ENCODE measurements at regions not wholly inside any gene's neighbourhood (a gene's known extent, or its start where the extent isn't known, plus 50 kb on each side); places are given as distances from the start of the nearest gene placed in this dataset.
"Not testable (repeated sequence)": the region's sequence is repeated elsewhere in the genome, so short reads cannot be mapped to it uniquely, and the experiment has no call there.

- no peaks in the 10 kb centered on the region for H3K36me3 ChIP-seq (ENCODE audit: control insufficient read depth in 3 of 3, insufficient read depth in 2 of 3, low read depth in 1 of 3, low read length in 3 of 3)
- 84 to 92% (median 89%) methylated on average over 5 of the region's 5 CpGs for WGBS, 3 donors
- no peak overlapping the region for H3K4me3 ChIP-seq (ENCODE audit: low read depth in 1 of 3, low read length in 3 of 3)
- H3K4me1 ChIP-seq (ENCODE audit: control insufficient read depth in 3 of 3, insufficient read depth in 2 of 3, low read depth in 1 of 3, low read length in 2 of 3): no peaks in the 10 kb centered on the region
- H3K27ac ChIP-seq (ENCODE audit: low read depth in 1 of 3, low read length in 2 of 3): no peak overlapping the region
- no peak for FAIRE-seq
- no peak for DNase-seq
- peaks cover 0 to 4% (median 3%) of the 10 kb centered on the region in 3 donors for H3K27me3 ChIP-seq (ENCODE audit: control insufficient read depth in 3 of 3, insufficient read depth in 3 of 3, low read length in 3 of 3)
- H3K9me3 ChIP-seq (ENCODE audit: control insufficient read depth in 2 of 2, insufficient read depth in 1 of 2, low read depth in 1 of 2, low read length in 1 of 2): no peaks in the 10 kb centered on the region
Observed at GRCh38 chr5:62097361-62097760, 208.6 kb upstream of the KIF2A start.

GRCh38 chr5:62100201-62100600 is 205.8 kb upstream of the KIF2A start:
- Histone ChIP-seq H3K4me3 (ENCODE audit: low read depth in 1 of 3, low read length in 3 of 3) (no peak overlapping the region), H3K27ac (ENCODE audit: low read depth in 1 of 3, low read length in 2 of 3) (no peak overlapping the region), H3K9me3 (ENCODE audit: control insufficient read depth in 2 of 2, insufficient read depth in 1 of 2, low read depth in 1 of 2, low read length in 1 of 2) (peaks cover 0 to 8% of the 10 kb centered on the region in 2 donors), H3K27me3 (ENCODE audit: control insufficient read depth in 3 of 3, insufficient read depth in 3 of 3, low read length in 3 of 3) (peaks cover 0 to 4% (median 3%) of the 10 kb centered on the region in 3 donors), H3K4me1 (ENCODE audit: control insufficient read depth in 3 of 3, insufficient read depth in 2 of 3, low read depth in 1 of 3, low read length in 2 of 3) (no peaks in the 10 kb centered on the region), H3K36me3 (ENCODE audit: control insufficient read depth in 3 of 3, insufficient read depth in 2 of 3, low read depth in 1 of 3, low read length in 3 of 3) (no peaks in the 10 kb centered on the region)
- 53 to 68% (median 54%) methylated on average over 4 of the region's 4 CpGs for WGBS, 3 donors
- no peak for FAIRE-seq
- no peak for DNase-seq

- FAIRE-seq; H3K27ac ChIP-seq (ENCODE audit: low read depth in 1 of 3, low read length in 2 of 3): not testable (repeated sequence)
- WGBS, 3 donors: 74 to 84% (median 83%) methylated on average over 4 of the region's 4 CpGs
Observed at GRCh38 chr5:62103863-62104262, 202.1 kb upstream of the KIF2A start.

GRCh38 chr5:62111428-62111827 is 194.6 kb upstream of the KIF2A start:
- DNase-seq (no peak), FAIRE-seq (no peak)
- H3K36me3 ChIP-seq (ENCODE audit: control insufficient read depth in 3 of 3, insufficient read depth in 2 of 3, low read depth in 1 of 3, low read length in 3 of 3): no peaks in the 10 kb centered on the region

More at GRCh38 chr5:62103863-62104262, 202.1 kb upstream of the KIF2A start:
- not testable (repeated sequence) for H3K4me3 ChIP-seq (ENCODE audit: low read depth in 1 of 3, low read length in 3 of 3); H3K9me3 ChIP-seq (ENCODE audit: control insufficient read depth in 2 of 2, insufficient read depth in 1 of 2, low read depth in 1 of 2, low read length in 1 of 2); H3K27me3 ChIP-seq (ENCODE audit: control insufficient read depth in 3 of 3, insufficient read depth in 3 of 3, low read length in 3 of 3); H3K4me1 ChIP-seq (ENCODE audit: control insufficient read depth in 3 of 3, insufficient read depth in 2 of 3, low read depth in 1 of 3, low read length in 2 of 3); H3K36me3 ChIP-seq (ENCODE audit: control insufficient read depth in 3 of 3, insufficient read depth in 2 of 3, low read depth in 1 of 3, low read length in 3 of 3); DNase-seq

GRCh38 chr5:62112689-62113228 is 193.2 kb upstream of the KIF2A start:
- Histone ChIP-seq H3K4me1 (ENCODE audit: control insufficient read depth in 3 of 3, insufficient read depth in 2 of 3, low read depth in 1 of 3, low read length in 2 of 3) (no peaks in the 10 kb centered on the region), H3K4me3 (ENCODE audit: low read depth in 1 of 3, low read length in 3 of 3) (no peak overlapping the region), H3K27ac (ENCODE audit: low read depth in 1 of 3, low read length in 2 of 3) (no peak overlapping the region), H3K36me3 (ENCODE audit: control insufficient read depth in 3 of 3, insufficient read depth in 2 of 3, low read depth in 1 of 3, low read length in 3 of 3) (no peaks in the 10 kb centered on the region), H3K9me3 (ENCODE audit: control insufficient read depth in 2 of 2, insufficient read depth in 1 of 2, low read depth in 1 of 2, low read length in 1 of 2) (no peaks in the 10 kb centered on the region), H3K27me3 (ENCODE audit: control insufficient read depth in 3 of 3, insufficient read depth in 3 of 3, low read length in 3 of 3) (no peaks in the 10 kb centered on the region)
- WGBS, 3 donors: 78 to 82% (median 80%) methylated on average over 2 of the region's 2 CpGs
- DNase-seq: no peak
- no peak for FAIRE-seq

More at GRCh38 chr5:62111428-62111827, 194.6 kb upstream of the KIF2A start:
- Histone ChIP-seq H3K4me3 (ENCODE audit: low read depth in 1 of 3, low read length in 3 of 3) (no peak overlapping the region), H3K4me1 (ENCODE audit: control insufficient read depth in 3 of 3, insufficient read depth in 2 of 3, low read depth in 1 of 3, low read length in 2 of 3) (no peaks in the 10 kb centered on the region), H3K27ac (ENCODE audit: low read depth in 1 of 3, low read length in 2 of 3) (no peak overlapping the region), H3K27me3 (ENCODE audit: control insufficient read depth in 3 of 3, insufficient read depth in 3 of 3, low read length in 3 of 3) (no peaks in the 10 kb centered on the region), H3K9me3 (ENCODE audit: control insufficient read depth in 2 of 2, insufficient read depth in 1 of 2, low read depth in 1 of 2, low read length in 1 of 2) (no peaks in the 10 kb centered on the region)

GRCh38 chr5:62115014-62115413 is 191.0 kb upstream of the KIF2A start:
- Histone ChIP-seq H3K36me3 (ENCODE audit: control insufficient read depth in 3 of 3, insufficient read depth in 2 of 3, low read depth in 1 of 3, low read length in 3 of 3) (no peaks in the 10 kb centered on the region), H3K9me3 (ENCODE audit: control insufficient read depth in 2 of 2, insufficient read depth in 1 of 2, low read depth in 1 of 2, low read length in 1 of 2) (no peaks in the 10 kb centered on the region), H3K4me3 (ENCODE audit: low read depth in 1 of 3, low read length in 3 of 3) (no peak overlapping the region), H3K27ac (ENCODE audit: low read depth in 1 of 3, low read length in 2 of 3) (no peak overlapping the region), H3K4me1 (ENCODE audit: control insufficient read depth in 3 of 3, insufficient read depth in 2 of 3, low read depth in 1 of 3, low read length in 2 of 3) (no peaks in the 10 kb centered on the region), H3K27me3 (ENCODE audit: control insufficient read depth in 3 of 3, insufficient read depth in 3 of 3, low read length in 3 of 3) (peaks cover 0 to 3% (median 0%) of the 10 kb centered on the region in 3 donors)
- FAIRE-seq: no peak
- 45 to 58% (median 57%) methylated on average over 2 of the region's 2 CpGs for WGBS, 3 donors
- DNase-seq: peak in 1 of 2 donors; percentile 5

- H3K4me3 ChIP-seq (ENCODE audit: low read depth in 1 of 3, low read length in 3 of 3): no peak overlapping the region
- H3K9me3 ChIP-seq (ENCODE audit: control insufficient read depth in 2 of 2, insufficient read depth in 1 of 2, low read depth in 1 of 2, low read length in 1 of 2): no peaks in the 10 kb centered on the region
- peaks cover 0 to 7% (median 0%) of the 10 kb centered on the region in 3 donors for H3K27me3 ChIP-seq (ENCODE audit: control insufficient read depth in 3 of 3, insufficient read depth in 3 of 3, low read length in 3 of 3)
- FAIRE-seq: no peak
- H3K27ac ChIP-seq (ENCODE audit: low read depth in 1 of 3, low read length in 2 of 3): no peak overlapping the region
- no peaks in the 10 kb centered on the region for H3K4me1 ChIP-seq (ENCODE audit: control insufficient read depth in 3 of 3, insufficient read depth in 2 of 3, low read depth in 1 of 3, low read length in 2 of 3)
- WGBS, 3 donors: 74 to 81% (median 75%) methylated on average over 6 of the region's 6 CpGs
- no peaks in the 10 kb centered on the region for H3K36me3 ChIP-seq (ENCODE audit: control insufficient read depth in 3 of 3, insufficient read depth in 2 of 3, low read depth in 1 of 3, low read length in 3 of 3)
- DNase-seq: no peak
Observed at GRCh38 chr5:62124266-62124665, 181.7 kb upstream of the KIF2A start.

GRCh38 chr5:62126090-62126489 is 179.9 kb upstream of the KIF2A start:
- DNase-seq (no peak), FAIRE-seq (no peak)
- H3K27me3 ChIP-seq (ENCODE audit: control insufficient read depth in 3 of 3, insufficient read depth in 3 of 3, low read length in 3 of 3): peaks cover 0 to 7% (median 0%) of the 10 kb centered on the region in 3 donors
- H3K27ac ChIP-seq (ENCODE audit: low read depth in 1 of 3, low read length in 2 of 3): no peak overlapping the region
- H3K4me1 ChIP-seq (ENCODE audit: control insufficient read depth in 3 of 3, insufficient read depth in 2 of 3, low read depth in 1 of 3, low read length in 2 of 3): no peaks in the 10 kb centered on the region
- no peak overlapping the region for H3K4me3 ChIP-seq (ENCODE audit: low read depth in 1 of 3, low read length in 3 of 3)
- H3K36me3 ChIP-seq (ENCODE audit: control insufficient read depth in 3 of 3, insufficient read depth in 2 of 3, low read depth in 1 of 3, low read length in 3 of 3): no peaks in the 10 kb centered on the region
- WGBS, 3 donors: 10 to 58% (median 23%) methylated on average over 2 of the region's 2 CpGs
- H3K9me3 ChIP-seq (ENCODE audit: control insufficient read depth in 2 of 2, insufficient read depth in 1 of 2, low read depth in 1 of 2, low read length in 1 of 2): no peaks in the 10 kb centered on the region

GRCh38 chr5:62127098-62127736 is 178.8 kb upstream of the KIF2A start:
- H3K36me3 ChIP-seq (ENCODE audit: control insufficient read depth in 3 of 3, insufficient read depth in 2 of 3, low read depth in 1 of 3, low read length in 3 of 3): no peaks in the 10 kb centered on the region
- 61 to 74% (median 73%) methylated on average over 2 of the region's 2 CpGs for WGBS, 3 donors
- FAIRE-seq: no peak

More at GRCh38 chr5:62127098-62127736, 178.8 kb upstream of the KIF2A start:
- DNase-seq: no peak
- Histone ChIP-seq H3K27ac (ENCODE audit: low read depth in 1 of 3, low read length in 2 of 3) (no peak overlapping the region), H3K9me3 (ENCODE audit: control insufficient read depth in 2 of 2, insufficient read depth in 1 of 2, low read depth in 1 of 2, low read length in 1 of 2) (no peaks in the 10 kb centered on the region), H3K4me3 (ENCODE audit: low read depth in 1 of 3, low read length in 3 of 3) (no peak overlapping the region), H3K27me3 (ENCODE audit: control insufficient read depth in 3 of 3, insufficient read depth in 3 of 3, low read length in 3 of 3) (peaks cover 0 to 7% (median 0%) of the 10 kb centered on the region in 3 donors), H3K4me1 (ENCODE audit: control insufficient read depth in 3 of 3, insufficient read depth in 2 of 3, low read depth in 1 of 3, low read length in 2 of 3) (no peaks in the 10 kb centered on the region)

Data from small intestine (tissue), 7 donors.